H9 (cell line): ENCODE measurements at regions not wholly inside any gene's neighbourhood (a gene's known extent, or its start where the extent isn't known, plus 50 kb on each side); places are given as distances from the start of the nearest gene placed in this dataset.

Experiments
- DNase-seq: peaks from one replicate; pipeline ENCODE4 v3.0.0-alpha.2; 2017
- H2AFZ ChIP-seq: one replicate; pipeline ENCODE4 v1.6.1; 2013; ENCODE audit warnings: mild to moderate bottlenecking, low read length, control low read depth, moderate library complexity
- H2AK5ac ChIP-seq: 2 replicates; pipeline ENCODE4 v1.6.1; 2013; ENCODE audit warnings: low read length, control low read depth, mixed read lengths; ENCODE audit not compliant: insufficient read length
- H2BK120ac ChIP-seq: one replicate; pipeline ENCODE4 v1.6.1; 2013; ENCODE audit warnings: low read depth, mild to moderate bottlenecking, low read length, control low read depth, inconsistent platforms; ENCODE audit not compliant: poor library complexity, severe bottlenecking
- H2BK12ac ChIP-seq: 2 replicates; pipeline ENCODE4 v1.6.1; 2013; ENCODE audit warnings: low read length, control low read depth, mixed read lengths, low read depth; ENCODE audit not compliant: insufficient read length
- H2BK15ac ChIP-seq: 2 replicates; pipeline ENCODE4 v1.6.1; 2013; ENCODE audit warnings: low read depth, low read length, control low read depth
- H2BK20ac ChIP-seq: one replicate; pipeline ENCODE4 v1.6.1; 2013; ENCODE audit warnings: low read depth, mild to moderate bottlenecking, low read length, control low read depth, inconsistent platforms; ENCODE audit not compliant: poor library complexity, severe bottlenecking
- H2BK5ac ChIP-seq: 2 replicates; pipeline ENCODE4 v1.6.1; 2013; ENCODE audit warnings: low read length, control low read depth, mixed read lengths; ENCODE audit not compliant: insufficient read length
- H3K14ac ChIP-seq: 2 replicates; pipeline ENCODE4 v1.6.1; 2013; ENCODE audit warnings: low read length, control low read depth; ENCODE audit not compliant: insufficient read depth
- H3K18ac ChIP-seq: 2 replicates; pipeline ENCODE4 v1.6.1; 2013; ENCODE audit warnings: low read depth, mild to moderate bottlenecking, mixed read lengths, low read length, control low read depth; ENCODE audit not compliant: insufficient read length
- H3K23ac ChIP-seq: 2 replicates; pipeline ENCODE4 v1.6.1; 2013; ENCODE audit warnings: low read length, control low read depth, mixed read lengths, low read depth; ENCODE audit not compliant: insufficient read length
- H3K23me2 ChIP-seq: 2 replicates; pipeline ENCODE4 v1.6.1; 2013; ENCODE audit warnings: low read depth, mild to moderate bottlenecking, mixed read lengths, low read length, control low read depth; ENCODE audit not compliant: insufficient read length, poor library complexity, severe bottlenecking
- H3K27ac ChIP-seq: 2 replicates; pipeline ENCODE4 v1.5.1; 2013; ENCODE audit warnings: low read length, control low read depth, mixed read lengths, low read depth; ENCODE audit not compliant: insufficient read length
- H3K27me3 ChIP-seq: 2 replicates; pipeline ENCODE4 v1.6.1; 2013; ENCODE audit warnings: low read length, control low read depth, inconsistent platforms; ENCODE audit not compliant: insufficient read depth
- H3K4ac ChIP-seq: 2 replicates; pipeline ENCODE4 v1.6.1; 2013; ENCODE audit warnings: low read depth, mild to moderate bottlenecking, control low read depth, inconsistent platforms, low read length, moderate library complexity
- H3K4me1 ChIP-seq: 2 replicates; pipeline ENCODE4 v1.6.1; 2013; ENCODE audit warnings: low read length, control low read depth, inconsistent platforms; ENCODE audit not compliant: insufficient read depth
- H3K4me2 ChIP-seq: 2 replicates; pipeline ENCODE4 v1.6.1; 2013; ENCODE audit warnings: low read length, control low read depth, mixed read lengths; ENCODE audit not compliant: insufficient read length, insufficient read depth
- H3K56ac ChIP-seq: 2 replicates; pipeline ENCODE4 v1.6.1; 2013; ENCODE audit warnings: low read depth, mild to moderate bottlenecking, mixed read lengths, low read length, control low read depth; ENCODE audit not compliant: insufficient read length
- H3K79me1 ChIP-seq: 2 replicates; pipeline ENCODE4 v1.6.1; 2013; ENCODE audit warnings: low read depth, mild to moderate bottlenecking, moderate library complexity, low read length, control low read depth, inconsistent platforms; ENCODE audit not compliant: insufficient read depth, poor library complexity, severe bottlenecking
- H3K79me2 ChIP-seq: 2 replicates; pipeline ENCODE4 v1.6.1; 2013; ENCODE audit warnings: low read length, control low read depth, inconsistent platforms; ENCODE audit not compliant: insufficient read depth
- H3K9ac ChIP-seq: 2 replicates; pipeline ENCODE4 v1.6.1; 2013; ENCODE audit warnings: low read length, control low read depth, mixed read lengths; ENCODE audit not compliant: insufficient read length; ENCODE audit errors: extremely low read depth
- H3K9me3 ChIP-seq: one replicate; pipeline ENCODE4 v1.6.1; 2013; ENCODE audit warnings: low read depth, low read length, inconsistent platforms; ENCODE audit not compliant: control insufficient read depth
- H3T11ph ChIP-seq: one replicate; pipeline ENCODE4 v1.6.1; 2013; ENCODE audit warnings: mild to moderate bottlenecking, low read length, control low read depth, inconsistent platforms
- H4K20me1 ChIP-seq: one replicate; pipeline ENCODE4 v1.6.1; 2013; ENCODE audit not compliant: control insufficient read depth, insufficient read length, insufficient read depth
- H4K5ac ChIP-seq: 2 replicates; pipeline ENCODE4 v1.6.1; 2013; ENCODE audit warnings: low read depth, mild to moderate bottlenecking, mixed read lengths, low read length, control low read depth; ENCODE audit not compliant: insufficient read length
- H4K8ac ChIP-seq: replicated peaks from 2 replicates; pipeline ENCODE4 v1.6.1; 2013; ENCODE audit warnings: low read length, control low read depth, mixed read lengths, low read depth; ENCODE audit not compliant: insufficient read length
- H4K91ac ChIP-seq: 2 replicates; pipeline ENCODE4 v1.6.1; 2013; ENCODE audit warnings: low read depth, mild to moderate bottlenecking, moderate library complexity, mixed read lengths, low read length, control low read depth; ENCODE audit not compliant: insufficient read length
- H3K27ac Mint-ChIP-seq, 3 experiments: 2 replicates in 2 of 3; 3 replicates in 1 of 3; pipeline ENCODE4 v1.8.0; 2020 to 2021; ENCODE audit warnings: mixed read lengths in 3 of 3, mild to moderate bottlenecking in 1 of 3, moderate library complexity in 1 of 3
- H3K27me3 Mint-ChIP-seq: 2 replicates; pipeline ENCODE4 v1.8.0; 2021; ENCODE audit warnings: low read depth, mild to moderate bottlenecking, moderate library complexity, mixed read lengths
- H3K36me3 Mint-ChIP-seq, 3 experiments: 2 replicates in 2 of 3; 3 replicates in 1 of 3; pipeline ENCODE4 v1.8.0; 2020 to 2021; ENCODE audit warnings: low read depth in 3 of 3, mixed read lengths in 3 of 3; ENCODE audit not compliant: insufficient read depth in 1 of 3
- H3K4me1 Mint-ChIP-seq, 2 experiments: 2 replicates each; pipeline ENCODE4 v1.8.0; 2020; ENCODE audit warnings: mixed read lengths in 2 of 2
- H3K4me3 Mint-ChIP-seq, 2 experiments: 2 replicates in 1 of 2; 3 replicates in 1 of 2; pipeline ENCODE4 v1.8.0; 2020 to 2021; ENCODE audit warnings: mild to moderate bottlenecking in 2 of 2, mixed read lengths in 2 of 2, moderate library complexity in 1 of 2
- H3K9me3 Mint-ChIP-seq, 2 experiments: 2 replicates in 1 of 2; 3 replicates in 1 of 2; pipeline ENCODE4 v1.8.0; 2020; ENCODE audit warnings: mild to moderate bottlenecking in 2 of 2, mixed read lengths in 2 of 2, moderate library complexity in 1 of 2
- CTCF ChIP-seq: fragments of 200-600 bp; sonication (generic); conservative IDR thresholded peaks from 3 replicates; pipeline ENCODE4 v1.8.0; 2021; ENCODE audit warnings: antibody characterized with exemption, mild to moderate bottlenecking
- WGBS: extraction: QIAGEN DNeasy Blood & Tissue Kit; methylation state at CpG from one replicate; pipeline ENCODE4 v1.1.7; 2013; ENCODE audit warnings: missing lambda C conversion rate, low lambda C conversion rate, mixed read lengths; ENCODE audit not compliant: insufficient read length; ENCODE audit errors: extremely low coverage; 5-methylcytosine and 5-hydroxymethylcytosine counted together

GRCh38 chr3:118842147-118842863, 192.3 kb downstream of the IGSF11 start:
- no peaks in the 10 kb centered on the region for H3K4me1 Mint-ChIP-seq
- Histone ChIP-seq H3K79me2 (no peaks in the 10 kb centered on the region), H4K20me1 (no peaks in the 10 kb centered on the region), H4K91ac (no peak overlapping the region), H2BK5ac (no peak overlapping the region), H3K18ac (no peak overlapping the region), H4K5ac (no peak overlapping the region), H3K79me1 (no peaks in the 10 kb centered on the region), H3K4me1 (no peaks in the 10 kb centered on the region), H3K56ac (no peak overlapping the region), H3K23ac (no peak overlapping the region), H3K4ac (no peak overlapping the region), H2BK20ac (no peak overlapping the region), H2AFZ (no peak overlapping the region), H4K8ac (no peak overlapping the region), H3K14ac (no peak overlapping the region), H2AK5ac (no peak overlapping the region), H3K4me2 (no peak overlapping the region), H3K23me2 (no peaks in the 10 kb centered on the region), H2BK120ac (no peak overlapping the region), H3T11ph (no peak overlapping the region), H2BK12ac (no peak overlapping the region), H3K9ac (no peak overlapping the region), H3K27ac (no peak overlapping the region), H2BK15ac (no peak overlapping the region), H3K27me3 (no peaks in the 10 kb centered on the region), H3K9me3 (peaks cover 17% of the 10 kb centered on the region)
- H3K27ac Mint-ChIP-seq: no peak overlapping the region; a peak in 1 of 7 replicates
- no peak for DNase-seq
- peaks cover 10 to 35% (median 12%) of the 10 kb centered on the region in 3 experiments for H3K36me3 Mint-ChIP-seq
- peaks cover 45 to 60% of the 10 kb centered on the region in 2 experiments for H3K9me3 Mint-ChIP-seq
- no peak overlapping the region for H3K4me3 Mint-ChIP-seq
- no peaks in the 10 kb centered on the region for H3K27me3 Mint-ChIP-seq
- no peak for TF ChIP-seq CTCF
- WGBS: no CpG with 5 or more reads among the region's 7 CpGs
